HL-60 (cell line): ENCODE measurements at regions not wholly inside any gene's neighbourhood (a gene's known extent, or its start where the extent isn't known, plus 50 kb on each side); places are given as distances from the start of the nearest gene placed in this dataset.

Source experiments
- POLR2AphosphoS5 ChIP-seq: IDR thresholded peaks from 2 replicates; pipeline ENCODE4 v1.6.1; 2012; ENCODE audit warnings: low read depth
- REST ChIP-seq: IDR thresholded peaks from 2 replicates; pipeline ENCODE4 v1.6.1; 2012; ENCODE audit warnings: low read depth; ENCODE audit not compliant: insufficient replicate concordance

DNA sequence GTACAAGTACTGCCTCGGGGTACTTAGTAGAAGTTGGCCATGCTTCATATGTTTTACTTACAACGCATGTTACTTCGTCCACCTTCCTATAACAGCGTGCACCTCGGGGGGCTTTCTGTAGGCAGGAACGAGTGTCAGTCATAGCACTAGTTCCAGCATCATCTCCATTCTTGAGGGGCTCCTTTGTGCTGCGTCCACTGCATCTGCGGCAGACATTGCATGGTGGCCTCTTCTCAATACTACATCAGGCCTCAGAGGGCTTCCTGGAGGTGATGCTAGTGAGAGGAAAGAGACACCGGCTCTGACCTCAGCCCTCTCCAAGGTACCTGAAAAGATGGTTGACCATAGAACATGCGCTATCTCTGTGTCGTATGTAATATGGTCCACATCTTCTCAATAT, 121.2 kb upstream of the RTL1 start:
- TF ChIP-seq POLR2AphosphoS5, result no peak
- TF ChIP-seq REST, result no peak
